SK-N-MC (cell line): ENCODE measurements at regions not wholly inside any gene's neighbourhood (a gene's known extent, or its start where the extent isn't known, plus 50 kb on each side); places are given as distances from the start of the nearest gene placed in this dataset.

Experiments used
- DNase-seq: peaks from one replicate; pipeline ENCODE4 v3.0.0-alpha.2; 2011; ENCODE audit warnings: low read depth, low spot score
- H3K27ac ChIP-seq: fragments of 200-600 bp; sonication (generic); 2 replicates; pipeline ENCODE4 v1.5.1; 2016; ENCODE audit warnings: mixed run types
- H3K36me3 ChIP-seq: fragments of 200-600 bp; sonication (generic); 2 replicates; pipeline ENCODE4 v1.6.1; 2017; ENCODE audit warnings: antibody characterized with exemption, low read length, mixed read lengths; ENCODE audit not compliant: insufficient read depth
- H3K4me3 ChIP-seq: fragments of 200-600 bp; sonication (generic); 2 replicates; pipeline ENCODE4 v1.5.1; 2016
- H3K9ac ChIP-seq: fragments of 200-600 bp; sonication (generic); 2 replicates; pipeline ENCODE4 v1.8.0; 2017; ENCODE audit warnings: mixed run types, mixed read lengths; ENCODE audit not compliant: insufficient read length
- H3K9me3 ChIP-seq: fragments of 200-600 bp; sonication (generic); 2 replicates; pipeline ENCODE4 v1.6.1; 2017; ENCODE audit warnings: low read depth, mild to moderate bottlenecking, antibody characterized with exemption, low read length, moderate library complexity, mixed read lengths
- EZH2 ChIP-seq: fragments of 200-600 bp; sonication (generic); IDR thresholded peaks from one replicate; pipeline ENCODE4 v1.6.1; 2017; ENCODE audit warnings: antibody characterized with exemption
- FOXP2 ChIP-seq: optimal IDR thresholded peaks from 2 replicates; pipeline ENCODE3; 2011; ENCODE audit warnings: mild to moderate bottlenecking, moderate library complexity; ENCODE audit not compliant: insufficient read depth; ENCODE audit errors: extremely low read length, control extremely low read depth
- POLR2AphosphoS5 ChIP-seq: IDR thresholded peaks from 2 replicates; pipeline ENCODE4 v1.6.1; 2012; ENCODE audit warnings: mild to moderate bottlenecking, low read depth, low read length, borderline replicate concordance

GRCh38 chr2:9790702-9791225 lies 52.5 kb upstream of the TAF1B start:
- no peak overlapping the region for H3K27ac ChIP-seq
- no peak for TF ChIP-seq EZH2
- TF ChIP-seq POLR2AphosphoS5, result no peak
- no peak for TF ChIP-seq FOXP2
- H3K9me3 ChIP-seq, result no peaks in the 10 kb centered on the region
- no peak overlapping the region for H3K9ac ChIP-seq
- DNase-seq, result no peak
- H3K4me3 ChIP-seq, result no peak overlapping the region
- H3K36me3 ChIP-seq, result no peaks in the 10 kb centered on the region

GRCh38 chr2:9791711-9792110 lies 51.6 kb upstream of the TAF1B start:
- H3K9me3 ChIP-seq, result no peaks in the 10 kb centered on the region
- no peak overlapping the region for H3K27ac ChIP-seq
- no peaks in the 10 kb centered on the region for H3K36me3 ChIP-seq
- no peak overlapping the region for H3K9ac ChIP-seq
- DNase-seq, result no peak
- TF ChIP-seq EZH2 (no peak), POLR2AphosphoS5 (no peak), FOXP2 (no peak)
- no peak overlapping the region for H3K4me3 ChIP-seq

GRCh38 chr2:9793156-9793917 lies 49.9 kb upstream of the TAF1B start:
- no peak overlapping the region for H3K27ac ChIP-seq
- no peaks in the 10 kb centered on the region for H3K36me3 ChIP-seq
- no peak overlapping the region for H3K4me3 ChIP-seq
- no peak overlapping the region for H3K9ac ChIP-seq
- TF ChIP-seq EZH2 (no peak), FOXP2 (no peak), POLR2AphosphoS5 (no peak)
- no peak for DNase-seq
- H3K9me3 ChIP-seq, result no peaks in the 10 kb centered on the region
